Gastroesophageal sphincter (tissue), 4 donors: ENCODE measurements at regions not wholly inside any gene's neighbourhood (a gene's known extent, or its start where the extent isn't known, plus 50 kb on each side); places are given as distances from the start of the nearest gene placed in this dataset.

ENCODE experiments used
- ATAC-seq: fragments of 150-250 bp; one replicate; pipeline ENCODE4 v1.9.1; 2016; ENCODE audit warnings: mild to moderate bottlenecking, moderate library complexity
- H3K27ac ChIP-seq, 4 donors: fragments of 200-600 bp; sonication (generic) in 3 of 4; 1 replicate in 3 of 4; 2 replicates in 1 of 4; pipeline ENCODE4 v1.5.1; 2016 to 2019
- H3K27me3 ChIP-seq: fragments of 200-600 bp; sonication (generic); one replicate; pipeline ENCODE4 v1.5.1; 2019
- H3K36me3 ChIP-seq, 2 donors: fragments of 200-600 bp; sonication (generic); one replicate each; pipeline ENCODE4 v1.5.1; 2019; ENCODE audit warnings: control low read depth in 1 of 2
- H3K4me1 ChIP-seq, 3 donors: fragments of 200-600 bp; sonication (generic); 1 replicate in 2 of 3; 2 replicates in 1 of 3; pipeline ENCODE4 v1.5.1; 2016 to 2019; ENCODE audit warnings: control low read depth in 2 of 3
- H3K4me3 ChIP-seq, 2 donors: fragments of 200-600 bp; sonication (generic); one replicate each; pipeline ENCODE4 v1.5.1; 2019; ENCODE audit warnings: mild to moderate bottlenecking in 1 of 2, moderate library complexity in 1 of 2
- H3K9me3 ChIP-seq, 3 donors: fragments of 200-600 bp; sonication (generic); one replicate each; pipeline ENCODE4 v1.5.1; 2017 to 2019; ENCODE audit warnings: control low read depth in 2 of 3
- CTCF ChIP-seq, 4 experiments: fragments of 200-600 bp in 2 of 4; fragments of 450-650 bp in 2 of 4; sonication (generic) in 1 of 4; IDR thresholded peaks; one replicate each; pipeline ENCODE4 v1.5.1; 2017 to 2019; ENCODE audit warnings: antibody characterized with exemption in 4 of 4, mild to moderate bottlenecking in 2 of 4, moderate library complexity in 2 of 4
- EP300 ChIP-seq: sonication (generic); formaldehyde crosslinking; IDR thresholded peaks from one replicate; pipeline ENCODE4 v1.6.1; 2017; ENCODE audit warnings: antibody characterized with exemption, mild to moderate bottlenecking
- POLR2A ChIP-seq, 2 donors: fragments of 450-650 bp; IDR thresholded peaks; one replicate each; pipeline ENCODE4 v1.6.1; 2017; ENCODE audit warnings: antibody characterized with exemption in 2 of 2, mild to moderate bottlenecking in 2 of 2, moderate library complexity in 1 of 2
- POLR2AphosphoS5 ChIP-seq: sonication (generic); formaldehyde crosslinking; IDR thresholded peaks from one replicate; pipeline ENCODE4 v1.6.1; 2017; ENCODE audit warnings: antibody characterized with exemption
- WGBS, 2 donors: methylation state at CpG; one replicate each; pipeline ENCODE4 v1.1.5; 2018; ENCODE audit warnings: low coverage in 1 of 2; 5-methylcytosine and 5-hydroxymethylcytosine counted together

GRCh38 chrX:1719270-1719669 is 104.4 kb downstream of the ASMT start:
- ATAC-seq, result no peak

DNA sequence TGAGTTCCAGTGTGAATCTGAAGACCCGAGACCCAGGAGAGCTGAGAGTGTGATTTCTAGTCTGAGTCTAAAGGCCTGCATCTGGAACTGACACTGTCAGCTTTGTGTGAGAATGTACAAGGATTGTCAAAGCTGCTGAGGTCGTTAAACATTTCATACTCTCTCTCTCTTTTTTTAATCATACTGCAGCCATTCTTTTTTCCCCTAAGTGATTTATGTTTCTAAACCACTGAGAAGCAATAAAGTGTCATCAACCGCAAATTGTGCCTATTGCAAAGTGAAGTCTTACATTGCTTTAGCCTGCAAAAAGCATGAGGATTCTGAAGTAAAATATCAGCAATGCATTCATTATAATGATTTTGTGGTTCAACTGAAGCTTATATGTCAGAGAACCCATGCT is 106.0 kb downstream of the ASMT start:
- 62 to 72% methylated on average over 3 of the region's 3 CpGs for WGBS, 2 donors
- Histone ChIP-seq H3K36me3 (no peaks in the 10 kb centered on the region), H3K27ac (no peak overlapping the region), H3K4me3 (no peak overlapping the region), H3K9me3 (peaks cover 0 to 4% (median 0%) of the 10 kb centered on the region in 3 donors), H3K4me1 (no peaks in the 10 kb centered on the region), H3K27me3 (no peaks in the 10 kb centered on the region)
- no peak for ATAC-seq
- TF ChIP-seq POLR2AphosphoS5, result no peak
- no peak for TF ChIP-seq POLR2A (IDR thresholded peaks at IDR 0.05)
- no peak for TF ChIP-seq CTCF (IDR thresholded peaks at IDR 0.05)
- TF ChIP-seq EP300, result no peak

More at GRCh38 chrX:1719270-1719669, 104.4 kb downstream of the ASMT start:
- Histone ChIP-seq H3K4me1 (no peaks in the 10 kb centered on the region), H3K27ac (no peak overlapping the region), H3K36me3 (no peaks in the 10 kb centered on the region), H3K27me3 (no peaks in the 10 kb centered on the region), H3K4me3 (no peak overlapping the region), H3K9me3 (peaks cover 0 to 5% (median 0%) of the 10 kb centered on the region in 3 donors)
- WGBS, 2 donors, result 77 to 90% methylated on average over 2 of the region's 2 CpGs
- no peak for TF ChIP-seq POLR2AphosphoS5
- TF ChIP-seq CTCF (IDR thresholded peaks at IDR 0.05), result no peak
- no peak for TF ChIP-seq EP300
- TF ChIP-seq POLR2A (IDR thresholded peaks at IDR 0.05), result no peak

DNA sequence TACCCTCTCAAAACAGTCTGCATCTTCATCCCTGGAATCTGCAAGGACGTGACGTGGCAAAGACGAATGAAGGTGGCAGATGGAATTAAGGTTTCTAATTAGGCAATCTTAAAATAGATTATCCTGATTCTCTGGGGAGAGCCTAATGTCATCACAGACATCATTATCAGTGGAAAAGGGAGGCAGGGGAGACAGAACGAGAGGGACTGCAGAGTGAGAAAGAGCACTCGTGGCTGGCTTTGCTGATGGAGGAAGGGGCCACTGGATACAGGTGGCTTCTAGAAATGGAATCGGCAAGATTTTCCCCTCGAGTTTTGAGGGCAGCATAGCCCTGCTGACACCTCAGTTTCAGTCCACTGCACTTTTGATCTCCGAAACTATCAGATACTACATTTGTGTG is 110.6 kb downstream of the ASMT start:
- H3K4me3 ChIP-seq, result no peak overlapping the region
- no peak overlapping the region for H3K27ac ChIP-seq
- no peaks in the 10 kb centered on the region for H3K27me3 ChIP-seq
- H3K4me1 ChIP-seq, result no peaks in the 10 kb centered on the region
- 58 to 66% methylated on average over 3 to 7 of the region's 8 CpGs for WGBS, 2 donors
- H3K9me3 ChIP-seq, result peaks cover 0 to 4% (median 0%) of the 10 kb centered on the region in 3 donors
- TF ChIP-seq EP300, result no peak
- TF ChIP-seq POLR2A (IDR thresholded peaks at IDR 0.05), result no peak
- TF ChIP-seq POLR2AphosphoS5, result no peak
- no peak for TF ChIP-seq CTCF (IDR thresholded peaks at IDR 0.05)
- H3K36me3 ChIP-seq, result no peaks in the 10 kb centered on the region
- no peak for ATAC-seq

GRCh38 chrX:1727531-1728027 is 112.7 kb downstream of the ASMT start:
- no peak for ATAC-seq
- Histone ChIP-seq H3K4me3 (no peak overlapping the region), H3K36me3 (no peaks in the 10 kb centered on the region), H3K27me3 (no peaks in the 10 kb centered on the region), H3K9me3 (no peaks in the 10 kb centered on the region), H3K27ac (no peak overlapping the region), H3K4me1 (no peaks in the 10 kb centered on the region)
- WGBS, 2 donors, result 37 to 77% methylated on average over 5 of the region's 11 CpGs
- no peak for TF ChIP-seq EP300
- TF ChIP-seq CTCF (IDR thresholded peaks at IDR 0.05), result no peak
- no peak for TF ChIP-seq POLR2AphosphoS5
- TF ChIP-seq POLR2A (IDR thresholded peaks at IDR 0.05), result no peak

- Histone ChIP-seq H3K27me3 (peaks cover 4% of the 10 kb centered on the region), H3K4me3 (no peak overlapping the region), H3K9me3 (no peaks in the 10 kb centered on the region), H3K4me1 (no peaks in the 10 kb centered on the region), H3K36me3 (no peaks in the 10 kb centered on the region), H3K27ac (no peak overlapping the region)
- ATAC-seq, result no peak
- WGBS, 2 donors, result 54 to 58% methylated on average over 4 of the region's 5 CpGs
- TF ChIP-seq EP300, result no peak
- no peak for TF ChIP-seq CTCF (IDR thresholded peaks at IDR 0.05)
- TF ChIP-seq POLR2AphosphoS5, result no peak
- TF ChIP-seq POLR2A (IDR thresholded peaks at IDR 0.05), result no peak
These were observed 119.9 kb downstream of the ASMT start for GRCh38 chrX:1734806-1735205.
